Trophoblast cell (in vitro differentiated cells and primary cell): ENCODE measurements at regions not wholly inside any gene's neighbourhood (a gene's known extent, or its start where the extent isn't known, plus 50 kb on each side); places are given as distances from the start of the nearest gene placed in this dataset.

Experiments used
- DNase-seq, 2 donors: peaks; one replicate each; pipeline ENCODE4 v3.0.0-alpha.2; 2016
- H2AFZ ChIP-seq: 2 replicates; pipeline ENCODE4 v1.6.1; 2013; ENCODE audit warnings: low read length, moderate library complexity, mild to moderate bottlenecking; ENCODE audit not compliant: insufficient read depth, poor library complexity
- H2AK5ac ChIP-seq: 2 replicates; pipeline ENCODE4 v1.6.1; 2013; ENCODE audit warnings: mild to moderate bottlenecking, low read length
- H2BK120ac ChIP-seq: 2 replicates; pipeline ENCODE4 v1.6.1; 2013; ENCODE audit warnings: low read length, mild to moderate bottlenecking, moderate library complexity; ENCODE audit not compliant: insufficient read depth, poor library complexity
- H2BK12ac ChIP-seq: 2 replicates; pipeline ENCODE4 v1.6.1; 2013; ENCODE audit warnings: mild to moderate bottlenecking, low read length, moderate library complexity
- H2BK5ac ChIP-seq: 2 replicates; pipeline ENCODE4 v1.6.1; 2013; ENCODE audit warnings: low read length, low read depth, moderate library complexity, mild to moderate bottlenecking; ENCODE audit not compliant: poor library complexity
- H3K14ac ChIP-seq: 2 replicates; pipeline ENCODE4 v1.6.1; 2013; ENCODE audit warnings: mild to moderate bottlenecking, low read length
- H3K18ac ChIP-seq: 2 replicates; pipeline ENCODE4 v1.6.1; 2013; ENCODE audit warnings: mild to moderate bottlenecking, low read length
- H3K23ac ChIP-seq: 2 replicates; pipeline ENCODE4 v1.6.1; 2013; ENCODE audit warnings: low read length
- H3K27ac ChIP-seq: 2 replicates; pipeline ENCODE4 v1.5.1; 2013; ENCODE audit warnings: low read depth, mild to moderate bottlenecking, inconsistent platforms, low read length, moderate library complexity
- H3K27me3 ChIP-seq: 2 replicates; pipeline ENCODE4 v1.6.1; 2013; ENCODE audit warnings: inconsistent platforms, mild to moderate bottlenecking, low read length, moderate library complexity; ENCODE audit not compliant: insufficient read depth
- H3K36me3 ChIP-seq, 2 experiments: 1 replicate in 1 of 2; 2 replicates in 1 of 2; pipeline ENCODE4 v1.6.1; 2013; ENCODE audit warnings: low read length in 2 of 2, mild to moderate bottlenecking in 2 of 2, moderate library complexity in 1 of 2; ENCODE audit not compliant: insufficient read depth in 2 of 2, control insufficient read depth in 1 of 2
- H3K4ac ChIP-seq: 2 replicates; pipeline ENCODE4 v1.6.1; 2013; ENCODE audit warnings: low read depth, mild to moderate bottlenecking, low read length, moderate library complexity
- H3K4me1 ChIP-seq, 2 experiments: 1 replicate in 1 of 2; 2 replicates in 1 of 2; pipeline ENCODE4 v1.6.1; 2013; ENCODE audit warnings: low read length in 2 of 2, mild to moderate bottlenecking in 2 of 2, moderate library complexity in 1 of 2; ENCODE audit not compliant: insufficient read depth in 2 of 2, control insufficient read depth in 1 of 2
- H3K4me2 ChIP-seq: 2 replicates; pipeline ENCODE4 v1.6.1; 2013; ENCODE audit warnings: inconsistent platforms, mild to moderate bottlenecking, low read length, moderate library complexity
- H3K4me3 ChIP-seq: 2 replicates; pipeline ENCODE4 v1.5.1; 2013; ENCODE audit warnings: mild to moderate bottlenecking, low read depth, low read length, inconsistent platforms
- H3K79me1 ChIP-seq: one replicate; pipeline ENCODE4 v1.6.1; 2013; ENCODE audit warnings: low read length
- H3K79me2 ChIP-seq: 2 replicates; pipeline ENCODE4 v1.6.1; 2013; ENCODE audit warnings: low read length, mild to moderate bottlenecking; ENCODE audit not compliant: control insufficient read depth, insufficient read depth, poor library complexity
- H3K9ac ChIP-seq: 2 replicates; pipeline ENCODE4 v1.6.1; 2013; ENCODE audit warnings: mild to moderate bottlenecking, low read length
- H3K9me3 ChIP-seq: 2 replicates; pipeline ENCODE4 v1.6.1; 2013; ENCODE audit warnings: low read depth, mild to moderate bottlenecking, control low read depth, inconsistent platforms, low read length; ENCODE audit not compliant: insufficient read depth
- H4K12ac ChIP-seq: 2 replicates; pipeline ENCODE4 v1.6.1; 2013; ENCODE audit warnings: low read depth, mild to moderate bottlenecking, low read length, moderate library complexity
- H4K8ac ChIP-seq: 2 replicates; pipeline ENCODE4 v1.6.1; 2013; ENCODE audit warnings: low read depth, mild to moderate bottlenecking, low read length, moderate library complexity
- H4K91ac ChIP-seq: one replicate; pipeline ENCODE4 v1.6.1; 2013; ENCODE audit warnings: low read depth, mild to moderate bottlenecking, low read length, moderate library complexity
- WGBS: extraction: QIAGEN DNeasy Blood & Tissue Kit; methylation state at CpG from one replicate; pipeline ENCODE4 v1.1.7; 2013; ENCODE audit warnings: missing lambda C conversion rate; ENCODE audit not compliant: insufficient read length, insufficient coverage; ENCODE audit errors: extremely low coverage; 5-methylcytosine and 5-hydroxymethylcytosine counted together

GRCh38 chr17:53186001-53186400 lies 636.7 kb upstream of the KIF2B start:
- H3K18ac ChIP-seq, result no peak overlapping the region
- H3K23ac ChIP-seq, result no peak overlapping the region
- H4K12ac ChIP-seq, result no peak overlapping the region
- H3K36me3 ChIP-seq, result no peaks in the 10 kb centered on the region
- no CpG with 5 or more reads among the region's 2 CpGs for WGBS
- H3K4me2 ChIP-seq, result no peak overlapping the region
- H3K79me2 ChIP-seq, result no peaks in the 10 kb centered on the region
- H2BK120ac ChIP-seq, result no peak overlapping the region
- H3K9ac ChIP-seq, result no peak overlapping the region
- no peaks in the 10 kb centered on the region for H3K79me1 ChIP-seq
- H4K91ac ChIP-seq, result no peak overlapping the region
- H4K8ac ChIP-seq, result no peak overlapping the region
- no peak overlapping the region for H3K14ac ChIP-seq
- peaks cover 0 to 4% of the 10 kb centered on the region in 2 experiments for H3K4me1 ChIP-seq
- H2AK5ac ChIP-seq, result no peak overlapping the region
- H3K4ac ChIP-seq, result no peak overlapping the region
- H2BK12ac ChIP-seq, result no peak overlapping the region
- DNase-seq, result no peak
- no peak overlapping the region for H2BK5ac ChIP-seq
- H2AFZ ChIP-seq, result no peak overlapping the region
- H3K27ac ChIP-seq, result no peak overlapping the region
- no peak overlapping the region for H3K4me3 ChIP-seq
- H3K9me3 ChIP-seq, result no peaks in the 10 kb centered on the region
- no peaks in the 10 kb centered on the region for H3K27me3 ChIP-seq

GRCh38 chr17:53176629-53177028 lies 646.1 kb upstream of the KIF2B start:
- no peaks in the 10 kb centered on the region for H3K36me3 ChIP-seq
- no peaks in the 10 kb centered on the region for H3K9me3 ChIP-seq
- no peak overlapping the region for H4K8ac ChIP-seq
- H2BK120ac ChIP-seq, result no peak overlapping the region
- no peaks in the 10 kb centered on the region for H3K79me2 ChIP-seq
- H3K23ac ChIP-seq, result no peak overlapping the region
- H3K27ac ChIP-seq, result no peak overlapping the region
- no peak overlapping the region for H3K4me2 ChIP-seq
- no peak overlapping the region for H2AK5ac ChIP-seq
- H3K18ac ChIP-seq, result no peak overlapping the region
- H2BK12ac ChIP-seq, result no peak overlapping the region
- H3K4ac ChIP-seq, result no peak overlapping the region
- H3K79me1 ChIP-seq, result no peaks in the 10 kb centered on the region
- H3K4me3 ChIP-seq, result no peak overlapping the region
- H2AFZ ChIP-seq, result no peak overlapping the region
- H4K91ac ChIP-seq, result no peak overlapping the region
- no peaks in the 10 kb centered on the region for H3K27me3 ChIP-seq
- H3K9ac ChIP-seq, result no peak overlapping the region
- no peak overlapping the region for H2BK5ac ChIP-seq
- H4K12ac ChIP-seq, result no peak overlapping the region
- no peak for DNase-seq
- no peaks in the 10 kb centered on the region for H3K4me1 ChIP-seq
- no peak overlapping the region for H3K14ac ChIP-seq

- Histone ChIP-seq H4K91ac (no peak overlapping the region), H3K27ac (no peak overlapping the region), H3K4me2 (no peak overlapping the region), H3K9ac (no peak overlapping the region), H2BK120ac (no peak overlapping the region), H3K79me1 (no peaks in the 10 kb centered on the region), H2AK5ac (no peak overlapping the region), H4K8ac (no peak overlapping the region), H3K23ac (no peak overlapping the region), H3K14ac (no peak overlapping the region), H2BK5ac (no peak overlapping the region), H3K18ac (no peak overlapping the region), H3K79me2 (no peaks in the 10 kb centered on the region), H3K36me3 (no peaks in the 10 kb centered on the region), H3K9me3 (no peaks in the 10 kb centered on the region), H2BK12ac (no peak overlapping the region), H3K27me3 (no peaks in the 10 kb centered on the region), H4K12ac (no peak overlapping the region), H3K4me1 (no peaks in the 10 kb centered on the region), H3K4me3 (no peak overlapping the region), H2AFZ (no peak overlapping the region), H3K4ac (no peak overlapping the region)
- WGBS, result no CpG with 5 or more reads among the region's 1 CpG
- DNase-seq, result no peak
Measured at GRCh38 chr17:53168413-53168812, 654.3 kb upstream of the KIF2B start.

GRCh38 chr17:53166731-53167130 lies 656.0 kb upstream of the KIF2B start:
- H2BK12ac ChIP-seq, result no peak overlapping the region
- H3K79me1 ChIP-seq, result no peaks in the 10 kb centered on the region
- no peaks in the 10 kb centered on the region for H3K4me1 ChIP-seq
- no CpG with 5 or more reads among the region's 1 CpG for WGBS
- H3K23ac ChIP-seq, result no peak overlapping the region
- no peak overlapping the region for H3K14ac ChIP-seq
- no peak overlapping the region for H3K4ac ChIP-seq
- H3K9me3 ChIP-seq, result no peaks in the 10 kb centered on the region
- DNase-seq, result no peak
- no peak overlapping the region for H3K27ac ChIP-seq
- no peak overlapping the region for H2AK5ac ChIP-seq
- no peak overlapping the region for H3K4me3 ChIP-seq
- no peak overlapping the region for H2BK5ac ChIP-seq
- no peaks in the 10 kb centered on the region for H3K79me2 ChIP-seq
- no peak overlapping the region for H4K12ac ChIP-seq
- H2AFZ ChIP-seq, result no peak overlapping the region
- H4K8ac ChIP-seq, result no peak overlapping the region
- H3K18ac ChIP-seq, result no peak overlapping the region
- no peak overlapping the region for H4K91ac ChIP-seq
- no peak overlapping the region for H3K4me2 ChIP-seq
- H3K9ac ChIP-seq, result no peak overlapping the region
- no peaks in the 10 kb centered on the region for H3K36me3 ChIP-seq
- H2BK120ac ChIP-seq, result no peak overlapping the region
- no peaks in the 10 kb centered on the region for H3K27me3 ChIP-seq
